GM13976 (cell line): ENCODE measurements at regions not wholly inside any gene's neighbourhood (a gene's known extent, or its start where the extent isn't known, plus 50 kb on each side); places are given as distances from the start of the nearest gene placed in this dataset.

Experiments used
- DNase-seq: peaks from one replicate; pipeline ENCODE4 v3.0.0; 2012; ENCODE audit warnings: low spot score
- CTCF ChIP-seq: IDR thresholded peaks from 2 replicates; pipeline ENCODE4 v1.5.1; 2012; ENCODE audit warnings: borderline replicate concordance, mild to moderate bottlenecking; ENCODE audit not compliant: insufficient read depth; ENCODE audit errors: extremely low read depth, missing control alignments, control extremely low read depth
- in situ Hi-C: fragments of 300-500 bp; cut with MboI; formaldehyde crosslinking; loops from one replicate; pipeline ENCODE4 v1.12.0; 2022; ENCODE audit warnings: low sequenced_read_pairs, mixed read lengths, inconsistent platforms; ENCODE audit not compliant: unreplicated experiment

GRCh38 chr10:2212244-2212834 is 475.0 kb upstream of the ADARB2 start:
- in situ Hi-C loops, result no loop called here
- no peak for TF ChIP-seq CTCF
- DNase-seq, result no peak

- no peak for DNase-seq
- no peak for TF ChIP-seq CTCF
- in situ Hi-C loops, result no loop called here
These were observed 472.8 kb upstream of the ADARB2 start for GRCh38 chr10:2210088-2210487.

GRCh38 chr10:2208106-2208505 is 470.8 kb upstream of the ADARB2 start:
- TF ChIP-seq CTCF, result no peak
- no peak for DNase-seq
- in situ Hi-C loops, result no loop called here

- no peak for TF ChIP-seq CTCF
- in situ Hi-C loops, result no loop called here
- DNase-seq, result no peak
These were observed 470.1 kb upstream of the ADARB2 start for GRCh38 chr10:2207246-2207922.

GRCh38 chr10:2205406-2205805 is 468.1 kb upstream of the ADARB2 start:
- DNase-seq, result no peak
- TF ChIP-seq CTCF, result no peak
- in situ Hi-C loops, result no loop called here

GRCh38 chr10:2202401-2202800 is 465.1 kb upstream of the ADARB2 start:
- no peak for TF ChIP-seq CTCF
- in situ Hi-C loops, result no loop called here
- no peak for DNase-seq
